Heart right ventricle (tissue), 16 donors: ENCODE measurements at regions not wholly inside any gene's neighbourhood (a gene's known extent, or its start where the extent isn't known, plus 50 kb on each side); places are given as distances from the start of the nearest gene placed in this dataset.
A peak's percentile ranks its signal among the peaks of the same experiment; 100 is the strongest.

Experiments used
- ATAC-seq, 8 donors: fragments of 200-7000 bp; cut with Tn5 transposase; one replicate each; pipeline ENCODE4 v1.9.1; 2020; ENCODE audit warnings: mild to moderate bottlenecking in 8 of 8, moderate library complexity in 8 of 8, moderate number of reproducible peaks in 1 of 8
- DNase-seq, 2 donors: peaks; one replicate each; pipeline ENCODE4 v3.0.0-alpha.2; 2020
- H3K27ac ChIP-seq, 10 donors: fragments of 200-600 bp; sonication (generic) in 2 of 10; one replicate each; pipeline versions ENCODE4 v1.5.0 to v1.8.0; 2020 to 2022; ENCODE audit warnings: mild to moderate bottlenecking in 3 of 10
- H3K27me3 ChIP-seq, 7 donors: fragments of 200-600 bp; one replicate each; pipeline ENCODE4 v1.8.0; 2021 to 2022; ENCODE audit warnings: mild to moderate bottlenecking in 2 of 7
- H3K36me3 ChIP-seq, 9 donors: fragments of 200-600 bp; sonication (generic) in 1 of 9; one replicate each; pipeline versions ENCODE4 v1.5.0 to v1.8.0; 2020 to 2022; ENCODE audit warnings: mild to moderate bottlenecking in 2 of 9
- H3K4me1 ChIP-seq, 9 donors: fragments of 200-600 bp; sonication (generic) in 1 of 9; one replicate each; pipeline versions ENCODE4 v1.5.0 to v1.8.0; 2020 to 2022; ENCODE audit warnings: mild to moderate bottlenecking in 4 of 9
- H3K4me3 ChIP-seq, 10 donors: fragments of 200-600 bp; sonication (generic) in 2 of 10; one replicate each; pipeline versions ENCODE4 v1.5.0 to v1.8.0; 2020 to 2022; ENCODE audit warnings: mild to moderate bottlenecking in 7 of 10, moderate library complexity in 2 of 10
- H3K9me3 ChIP-seq, 11 donors: fragments of 200-600 bp in 10 of 11; sonication (generic) in 2 of 11; one replicate each; pipeline versions ENCODE4 v1.5.0 to v1.8.0; 2013 to 2022; ENCODE audit warnings: mild to moderate bottlenecking in 2 of 11, control low read depth in 1 of 11, moderate library complexity in 1 of 11
- WGBS, 2 donors: extraction: QIAGEN DNeasy Blood & Tissue Kit; methylation state at CpG; one replicate each; pipeline ENCODE4 v1.1.7; 2013; ENCODE audit warnings: inconsistent platforms in 1 of 2; 5-methylcytosine and 5-hydroxymethylcytosine counted together
- intact Hi-C, 10 donors: fragments of 100-400 bp; cut with DNase I; formaldehyde crosslinking; loops; one replicate each; pipeline versions ENCODE4 v1.11.1 to v1.14.2; 2022
- TF ChIP-seq, protein P1 (sequence below), 9 donors: fragments of 200-600 bp; sonication (generic) in 2 of 9; IDR thresholded peaks; one replicate each; pipeline versions ENCODE4 v1.5.0 to v1.8.0; 2021 to 2022; ENCODE audit warnings: antibody characterized with exemption in 9 of 9, mild to moderate bottlenecking in 5 of 9, moderate library complexity in 1 of 9
- donor health status: Arrhythmogenic right ventricular cardiomyopathy.
- donor health status: ischemic (EF 13 %, LVEDD 7.1; RV severe dilation, severe dysfunction).
- donor health status: healthy with polysubstance abuse.
- donor health status: DM: no; HTN: yes; CAD: no.
- donor health status: DM: no; HTN: no; CAD: no.
- donor health status: ischemic (EF 25% LVEDD 6.9; RV normal size, moderate dysfunction).
- donor health status: ischemic (EF 25% LVEDD 5.7; RV mildly dilated, moderate dysfunction).
- donor health status: healthy.
- donor health status: DM: yes; HTN: yes; CAD: no.
- donor health status: Ischemic cardiomyopathy.
- donor health status: ischemic (EF 35%, LVEDD 5.7; RV mildly dilated, moderate dysfunction).
- donor health status: nonischemic (EF 11% LVEDD 7.7; RV severe dilation, severe dysfunction).
- donor health status: DM: yes; HTN: yes; CAD: no.
- donor health status: PGD.
- donor health status: ischemic (EF 29% LVEDD 5.4; RV normal size, mild dysfunction).
- donor health status: nonischemic (EF 23%, LVEDD 6.1; RV moderate dilation, normal function).

DNA sequence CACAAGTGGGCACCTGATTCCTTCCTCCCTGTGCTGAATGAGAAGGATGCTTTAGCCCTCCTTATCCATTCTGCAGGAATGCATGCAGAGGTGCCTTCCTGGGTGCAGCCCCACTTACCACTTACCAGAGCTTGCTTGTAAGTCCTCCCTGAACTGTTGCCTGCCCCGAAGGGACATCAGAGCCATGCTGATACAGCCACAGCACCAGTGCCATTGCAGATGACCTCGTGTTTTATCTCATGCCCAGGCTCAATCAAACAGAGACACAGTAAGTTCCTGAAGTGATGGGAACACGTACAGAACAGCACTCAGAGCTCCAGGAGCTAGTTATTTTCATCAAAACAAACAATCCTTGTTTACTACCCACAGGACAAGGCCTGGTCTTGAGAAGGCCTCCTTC is 81.9 kb downstream of the ATP1A1 start:
- TF ChIP-seq, protein P1, sequence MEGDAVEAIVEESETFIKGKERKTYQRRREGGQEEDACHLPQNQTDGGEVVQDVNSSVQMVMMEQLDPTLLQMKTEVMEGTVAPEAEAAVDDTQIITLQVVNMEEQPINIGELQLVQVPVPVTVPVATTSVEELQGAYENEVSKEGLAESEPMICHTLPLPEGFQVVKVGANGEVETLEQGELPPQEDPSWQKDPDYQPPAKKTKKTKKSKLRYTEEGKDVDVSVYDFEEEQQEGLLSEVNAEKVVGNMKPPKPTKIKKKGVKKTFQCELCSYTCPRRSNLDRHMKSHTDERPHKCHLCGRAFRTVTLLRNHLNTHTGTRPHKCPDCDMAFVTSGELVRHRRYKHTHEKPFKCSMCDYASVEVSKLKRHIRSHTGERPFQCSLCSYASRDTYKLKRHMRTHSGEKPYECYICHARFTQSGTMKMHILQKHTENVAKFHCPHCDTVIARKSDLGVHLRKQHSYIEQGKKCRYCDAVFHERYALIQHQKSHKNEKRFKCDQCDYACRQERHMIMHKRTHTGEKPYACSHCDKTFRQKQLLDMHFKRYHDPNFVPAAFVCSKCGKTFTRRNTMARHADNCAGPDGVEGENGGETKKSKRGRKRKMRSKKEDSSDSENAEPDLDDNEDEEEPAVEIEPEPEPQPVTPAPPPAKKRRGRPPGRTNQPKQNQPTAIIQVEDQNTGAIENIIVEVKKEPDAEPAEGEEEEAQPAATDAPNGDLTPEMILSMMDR (IDR thresholded peaks at IDR 0.05), result no peak
- ATAC-seq, result peak in 1 of 8 donors; percentile 54
- H3K27ac ChIP-seq, result no peak overlapping the region
- no peaks in the 10 kb centered on the region for H3K9me3 ChIP-seq
- no peak overlapping the region for H3K4me3 ChIP-seq
- H3K4me1 ChIP-seq, result peaks cover 0 to 4% (median 0%) of the 10 kb centered on the region in 9 donors
- no peaks in the 10 kb centered on the region for H3K36me3 ChIP-seq
- H3K27me3 ChIP-seq, result no peaks in the 10 kb centered on the region
- intact Hi-C loops, result no loop called here
- no peak for DNase-seq
- 47 to 63% methylated on average over 3 of the region's 3 CpGs for WGBS, 2 donors

DNA sequence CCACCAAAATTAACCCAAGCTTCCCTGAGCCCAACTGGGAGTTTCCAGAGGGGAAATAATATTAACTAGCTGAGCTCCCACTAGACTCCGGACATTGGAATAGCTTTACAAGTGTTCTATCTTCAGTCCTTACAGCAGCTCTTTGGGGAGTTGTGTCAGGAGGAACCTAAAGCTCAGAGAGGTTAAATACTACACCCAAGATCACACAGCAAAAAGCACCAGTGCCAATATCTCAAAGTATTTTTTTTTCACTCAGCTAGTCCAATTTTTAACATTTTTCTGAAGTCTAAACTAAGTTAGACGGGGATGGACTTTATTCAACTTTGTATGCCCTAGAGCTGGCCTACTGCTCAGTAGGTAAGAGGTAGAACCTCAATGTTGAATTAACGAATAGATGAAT is 82.5 kb downstream of the ATP1A1 start:
- H3K27ac ChIP-seq, result no peak overlapping the region
- ATAC-seq (no peak), DNase-seq (no peak)
- intact Hi-C loops, result no loop called here
- H3K4me1 ChIP-seq, result peaks cover 0 to 4% (median 0%) of the 10 kb centered on the region in 9 donors
- H3K27me3 ChIP-seq, result no peaks in the 10 kb centered on the region
- H3K4me3 ChIP-seq, result no peak overlapping the region
- H3K36me3 ChIP-seq, result no peaks in the 10 kb centered on the region
- 92 to 96% methylated on average over 3 of the region's 3 CpGs for WGBS, 2 donors
- no peaks in the 10 kb centered on the region for H3K9me3 ChIP-seq
- TF ChIP-seq, protein P1 (IDR thresholded peaks at IDR 0.05), result no peak

DNA sequence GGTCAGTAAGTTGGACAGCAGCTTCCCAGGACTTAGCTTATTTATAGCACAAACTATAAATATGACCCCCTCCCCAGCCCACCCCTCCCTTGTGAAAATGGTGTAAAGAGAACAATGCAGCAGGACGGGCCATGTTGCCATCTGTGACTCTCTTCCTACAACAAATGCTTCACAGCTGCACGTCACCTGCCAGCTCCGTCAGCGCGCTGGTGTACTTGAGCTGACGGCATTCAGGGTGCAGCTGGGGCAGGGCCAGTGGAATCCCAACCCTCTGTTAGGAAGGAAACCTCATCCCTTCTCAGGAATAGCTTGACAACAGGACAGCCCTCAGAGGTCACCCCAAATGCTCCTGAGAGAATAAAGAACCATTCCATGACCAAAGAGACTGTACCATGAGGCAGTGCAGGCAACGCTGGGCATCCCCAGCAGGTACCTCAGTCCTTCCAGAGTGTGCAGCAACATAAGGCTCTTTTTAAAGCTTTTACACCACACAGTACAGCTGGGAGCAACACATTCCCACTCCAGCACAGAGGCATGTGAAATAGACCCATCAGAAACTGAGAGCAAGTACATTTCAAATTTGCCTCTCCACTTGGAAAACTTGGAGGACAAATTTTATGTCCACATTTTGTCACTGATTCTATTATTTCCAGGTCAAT is 85.0 kb downstream of the ATP1A1 start:
- peaks cover 0 to 4% (median 0%) of the 10 kb centered on the region in 9 donors for H3K4me1 ChIP-seq
- WGBS, 2 donors, result 44 to 49% methylated on average over 7 of the region's 7 CpGs
- H3K4me3 ChIP-seq, result no peak overlapping the region
- H3K36me3 ChIP-seq, result no peaks in the 10 kb centered on the region
- intact Hi-C loops, result loop anchor here in 1 of 10 donors (2.0 kb wide), 1 partner anchor 19 kb away; no protein-coding TSS in a partner anchor
- peak overlapping the region in 1 of 10 donors; percentile 14 for H3K27ac ChIP-seq
- H3K27me3 ChIP-seq, result no peaks in the 10 kb centered on the region
- peak in 6 of 8 donors; percentile 55 to 87 (median 77) for ATAC-seq
- TF ChIP-seq, protein P1 (IDR thresholded peaks at IDR 0.05), result no peak
- DNase-seq, result peak in 1 of 2 donors; percentile 29
- H3K9me3 ChIP-seq, result no peaks in the 10 kb centered on the region

DNA sequence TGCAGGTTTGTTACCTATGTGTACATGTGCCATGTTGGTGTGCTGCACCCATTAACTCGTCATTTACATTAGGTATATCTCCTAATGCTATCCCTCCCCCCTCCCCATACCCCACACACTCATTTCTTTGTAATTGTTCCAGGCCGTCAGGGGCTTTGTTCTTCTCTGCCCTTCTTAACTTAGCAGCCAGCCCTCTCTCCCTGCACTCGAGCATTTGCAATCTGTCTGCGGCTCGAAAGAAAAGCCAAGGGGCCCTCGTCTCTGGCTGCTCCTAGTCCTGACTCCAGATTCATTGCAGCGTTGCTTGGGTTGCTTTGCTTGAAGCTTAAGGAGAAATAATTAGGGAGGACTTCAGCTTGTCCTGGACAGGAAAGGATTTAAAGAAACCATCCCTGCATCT is 85.7 kb downstream of the ATP1A1 start:
- H3K9me3 ChIP-seq, result no peaks in the 10 kb centered on the region
- TF ChIP-seq, protein P1 (IDR thresholded peaks at IDR 0.05), result no peak
- H3K27ac ChIP-seq, result no peak overlapping the region
- H3K27me3 ChIP-seq, result no peaks in the 10 kb centered on the region
- H3K36me3 ChIP-seq, result no peaks in the 10 kb centered on the region
- H3K4me3 ChIP-seq, result no peak overlapping the region
- intact Hi-C loops, result no loop called here
- DNase-seq (no peak), ATAC-seq (no peak)
- H3K4me1 ChIP-seq, result peaks cover 0 to 4% (median 0%) of the 10 kb centered on the region in 9 donors
- WGBS, 2 donors, result 71 to 76% methylated on average over 7 of the region's 7 CpGs
